ENCODE measurements at regions not wholly inside any gene's neighbourhood (a gene's known extent, or its start where the extent isn't known, plus 50 kb on each side); places are given as distances from the start of the nearest gene placed in this dataset.
"Not testable (repeated sequence)": the region's sequence is repeated elsewhere in the genome, so short reads cannot be mapped to it uniquely, and the experiment has no call there.

GRCh38 chr14:95770777-95771176 is 56.9 kb upstream of the TCL1A start:
- Histone ChIP-seq H3K4me3 (ENCODE audit: low read depth, low read length) (no peak overlapping the region), H3K36me3 (ENCODE audit: control insufficient read depth in 2 of 2, insufficient read depth in 1 of 2, low read length in 2 of 2) (no peaks in the 10 kb centered on the region), H3K27ac (ENCODE audit: extremely low read depth, low read depth, low read length) (no peak overlapping the region), H3K4me1 (ENCODE audit: control insufficient read depth, insufficient read depth, low read length) (no peaks in the 10 kb centered on the region), H3K9me3 (ENCODE audit: control insufficient read depth, insufficient read depth, low read depth, low read length) (no peaks in the 10 kb centered on the region)
- CTCF ChIA-PET: interaction anchor here (0.8 to 1.9 kb wide), 2 partner anchors 157 to 209 kb away, joined by 3 to 6 read pairs; no protein-coding TSS in a partner anchor
- TF ChIP-seq ZNF830 (tag by site-specific recombination; IDR thresholded peaks at IDR 0.05; ENCODE audit: low read depth) (no peak), SP7 (tag by site-specific recombination; IDR thresholded peaks at IDR 0.05) (no peak), ZNF223 (tag by site-specific recombination; IDR thresholded peaks at IDR 0.05) (no peak), ZNF837 (tag by site-specific recombination; IDR thresholded peaks at IDR 0.05) (no peak), ZNF280C (tag by site-specific recombination; IDR thresholded peaks at IDR 0.05) (no peak), RBAK (tag by site-specific recombination; IDR thresholded peaks at IDR 0.05) (no peak), ZNF658 (tag by site-specific recombination; IDR thresholded peaks at IDR 0.05) (no peak), ZNF561 (tag by site-specific recombination; IDR thresholded peaks at IDR 0.05; ENCODE audit: borderline replicate concordance) (no peak), ZNF514 (tag by site-specific recombination; IDR thresholded peaks at IDR 0.05) (no peak), FEZF1 (tag by site-specific recombination; IDR thresholded peaks at IDR 0.05) (no peak), ZNF664 (tag by site-specific recombination; IDR thresholded peaks at IDR 0.05) (no peak), OSR2 (tag by site-specific recombination; IDR thresholded peaks at IDR 0.05) (no peak), SCRT2 (tag by site-specific recombination; IDR thresholded peaks at IDR 0.05) (no peak), OVOL3 (tag by site-specific recombination; IDR thresholded peaks at IDR 0.05) (no peak), EGR2 (tag by site-specific recombination; IDR thresholded peaks at IDR 0.05; ENCODE audit: low read depth) (no peak), BCL11A (tag by site-specific recombination; IDR thresholded peaks at IDR 0.05; ENCODE audit: low read depth) (no peak), ZNF548 (tag by site-specific recombination; IDR thresholded peaks at IDR 0.05) (no peak), ZNF155 (tag by site-specific recombination; IDR thresholded peaks at IDR 0.05) (no peak), ZNF707 (tag by site-specific recombination; IDR thresholded peaks at IDR 0.05) (no peak)
- TF ChIP-seq, protein P1, sequence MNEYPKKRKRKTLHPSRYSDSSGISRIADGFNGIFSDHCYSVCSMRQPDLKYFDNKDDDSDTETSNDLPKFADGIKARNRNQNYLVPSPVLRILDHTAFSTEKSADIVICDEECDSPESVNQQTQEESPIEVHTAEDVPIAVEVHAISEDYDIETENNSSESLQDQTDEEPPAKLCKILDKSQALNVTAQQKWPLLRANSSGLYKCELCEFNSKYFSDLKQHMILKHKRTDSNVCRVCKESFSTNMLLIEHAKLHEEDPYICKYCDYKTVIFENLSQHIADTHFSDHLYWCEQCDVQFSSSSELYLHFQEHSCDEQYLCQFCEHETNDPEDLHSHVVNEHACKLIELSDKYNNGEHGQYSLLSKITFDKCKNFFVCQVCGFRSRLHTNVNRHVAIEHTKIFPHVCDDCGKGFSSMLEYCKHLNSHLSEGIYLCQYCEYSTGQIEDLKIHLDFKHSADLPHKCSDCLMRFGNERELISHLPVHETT (tag by site-specific recombination; IDR thresholded peaks at IDR 0.05): no peak
- POLR2A ChIA-PET: no interaction called here

- TF ChIP-seq ZNF10 (tag by site-specific recombination; IDR thresholded peaks at IDR 0.05) (no peak), ZNF596 (tag by site-specific recombination; IDR thresholded peaks at IDR 0.05) (peak; percentile 87; the same call in 1 of the 2 replicates), ZBTB21 (tag by site-specific recombination; IDR thresholded peaks at IDR 0.05) (no peak)
- H3K36me3 ChIP-seq (ENCODE audit: control insufficient read depth in 2 of 2, insufficient read depth in 1 of 2, low read length in 2 of 2): no peaks in the 10 kb centered on the region
- CTCF ChIA-PET: interaction anchor here (1.9 kb wide), 1 partner anchor 208 kb away, joined by 6 read pairs; no protein-coding TSS in a partner anchor
- no peak overlapping the region for H3K27ac ChIP-seq (ENCODE audit: extremely low read depth, low read depth, low read length)
- H3K9me3 ChIP-seq (ENCODE audit: control insufficient read depth, insufficient read depth, low read depth, low read length): no peaks in the 10 kb centered on the region
- no peaks in the 10 kb centered on the region for H3K4me1 ChIP-seq (ENCODE audit: control insufficient read depth, insufficient read depth, low read length)
- POLR2A ChIA-PET: no interaction called here
- no peak overlapping the region for H3K4me3 ChIP-seq (ENCODE audit: low read depth, low read length)
These were observed 56.1 kb upstream of the TCL1A start for GRCh38 chr14:95769976-95770375.

DNA sequence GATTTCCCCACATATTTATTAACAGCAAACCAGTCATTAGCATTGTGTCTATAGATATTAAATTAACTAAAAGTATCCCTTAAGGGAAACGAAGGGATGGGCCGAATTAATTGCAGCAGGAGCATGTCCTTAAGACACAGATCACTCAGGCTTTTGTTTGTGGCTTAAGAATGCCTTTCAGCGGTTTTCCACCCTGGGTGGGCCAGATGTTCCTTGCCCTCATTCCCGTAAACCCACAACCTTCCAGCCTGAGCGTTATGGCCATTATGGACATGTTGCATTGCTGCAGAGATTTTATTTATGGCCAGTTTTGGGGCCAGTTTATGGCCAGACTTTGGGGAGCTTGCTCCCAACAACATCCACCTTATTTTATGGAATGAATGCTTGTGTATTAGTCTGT is 55.5 kb upstream of the TCL1A start:
- H3K9me3 ChIP-seq (ENCODE audit: control insufficient read depth, insufficient read depth, low read depth, low read length); H3K36me3 ChIP-seq (ENCODE audit: control insufficient read depth in 2 of 2, insufficient read depth in 1 of 2, low read length in 2 of 2); H3K27ac ChIP-seq (ENCODE audit: extremely low read depth, low read depth, low read length); H3K4me1 ChIP-seq (ENCODE audit: control insufficient read depth, insufficient read depth, low read length); H3K4me3 ChIP-seq (ENCODE audit: low read depth, low read length); POLR2A ChIA-PET: not testable (repeated sequence)
- CTCF ChIA-PET: interaction anchor here (1.9 kb wide), 1 partner anchor 208 kb away, joined by 6 read pairs; no protein-coding TSS in a partner anchor
